ENCODE measurements at regions not wholly inside any gene's neighbourhood (a gene's known extent, or its start where the extent isn't known, plus 50 kb on each side); places are given as distances from the start of the nearest gene placed in this dataset.
A peak's percentile ranks its signal among the peaks of the same experiment; 100 is the strongest.

GRCh38 chrX:14359727-14360126 lies 169.6 kb upstream of the GLRA2 start:
- Histone ChIP-seq H3K36me3 (ENCODE audit: insufficient read depth, low read length) (no peaks in the 10 kb centered on the region), H3K9ac (ENCODE audit: insufficient read length) (no peak overlapping the region), H3K27ac (no peak overlapping the region), H3K9me3 (ENCODE audit: low read depth, low read length) (no peaks in the 10 kb centered on the region), H3K4me3 (no peak overlapping the region)
- DNase-seq (ENCODE audit: low read depth, low spot score), result no peak
- TF ChIP-seq FOXP2 (optimal IDR thresholded peaks at IDR 0.05; ENCODE audit: control extremely low read depth, extremely low read length, insufficient read depth) (no peak), POLR2AphosphoS5 (IDR thresholded peaks at IDR 0.05; ENCODE audit: borderline replicate concordance, low read depth, low read length) (no peak), EZH2 (IDR thresholded peaks at IDR 0.05) (no peak)

GRCh38 chrX:14359316-14359715 lies 170.0 kb upstream of the GLRA2 start:
- H3K4me3 ChIP-seq, result no peak overlapping the region
- no peaks in the 10 kb centered on the region for H3K9me3 ChIP-seq (ENCODE audit: low read depth, low read length)
- H3K27ac ChIP-seq, result no peak overlapping the region
- H3K9ac ChIP-seq (ENCODE audit: insufficient read length), result no peak overlapping the region
- no peak for DNase-seq (ENCODE audit: low read depth, low spot score)
- TF ChIP-seq POLR2AphosphoS5 (IDR thresholded peaks at IDR 0.05; ENCODE audit: borderline replicate concordance, low read depth, low read length) (no peak), FOXP2 (optimal IDR thresholded peaks at IDR 0.05; ENCODE audit: control extremely low read depth, extremely low read length, insufficient read depth) (no peak), EZH2 (IDR thresholded peaks at IDR 0.05) (no peak)
- H3K36me3 ChIP-seq (ENCODE audit: insufficient read depth, low read length), result no peaks in the 10 kb centered on the region

- H3K27ac ChIP-seq, result no peak overlapping the region
- no peak overlapping the region for H3K4me3 ChIP-seq
- H3K9me3 ChIP-seq (ENCODE audit: low read depth, low read length), result no peaks in the 10 kb centered on the region
- no peak overlapping the region for H3K9ac ChIP-seq (ENCODE audit: insufficient read length)
- TF ChIP-seq EZH2 (IDR thresholded peaks at IDR 0.05), result no peak
- no peak for TF ChIP-seq POLR2AphosphoS5 (IDR thresholded peaks at IDR 0.05; ENCODE audit: borderline replicate concordance, low read depth, low read length)
- TF ChIP-seq FOXP2 (optimal IDR thresholded peaks at IDR 0.05; ENCODE audit: control extremely low read depth, extremely low read length, insufficient read depth), result no peak
- DNase-seq (ENCODE audit: low read depth, low spot score), result no peak
- H3K36me3 ChIP-seq (ENCODE audit: insufficient read depth, low read length), result no peaks in the 10 kb centered on the region
These were observed 172.0 kb upstream of the GLRA2 start for GRCh38 chrX:14357314-14357713.

- TF ChIP-seq FOXP2 (optimal IDR thresholded peaks at IDR 0.05; ENCODE audit: control extremely low read depth, extremely low read length, insufficient read depth) (no peak), EZH2 (IDR thresholded peaks at IDR 0.05) (no peak), POLR2AphosphoS5 (IDR thresholded peaks at IDR 0.05; ENCODE audit: borderline replicate concordance, low read depth, low read length) (no peak)
- Histone ChIP-seq H3K9me3 (ENCODE audit: low read depth, low read length) (no peaks in the 10 kb centered on the region), H3K36me3 (ENCODE audit: insufficient read depth, low read length) (no peaks in the 10 kb centered on the region), H3K4me3 (no peak overlapping the region), H3K9ac (ENCODE audit: insufficient read length) (no peak overlapping the region), H3K27ac (no peak overlapping the region; the same call in 1 of the 2 replicates)
- DNase-seq (ENCODE audit: low read depth, low spot score), result no peak
These were observed 172.9 kb upstream of the GLRA2 start for GRCh38 chrX:14356401-14356800.

GRCh38 chrX:14355556-14355955 lies 173.8 kb upstream of the GLRA2 start:
- no peak for DNase-seq (ENCODE audit: low read depth, low spot score)
- TF ChIP-seq POLR2AphosphoS5 (IDR thresholded peaks at IDR 0.05; ENCODE audit: borderline replicate concordance, low read depth, low read length) (no peak), EZH2 (IDR thresholded peaks at IDR 0.05) (no peak), FOXP2 (optimal IDR thresholded peaks at IDR 0.05; ENCODE audit: control extremely low read depth, extremely low read length, insufficient read depth) (no peak)
- H3K9ac ChIP-seq (ENCODE audit: insufficient read length), result no peak overlapping the region
- H3K36me3 ChIP-seq (ENCODE audit: insufficient read depth, low read length), result no peaks in the 10 kb centered on the region
- H3K4me3 ChIP-seq, result no peak overlapping the region
- H3K27ac ChIP-seq, result no peak overlapping the region; the same call in 1 of the 2 replicates
- no peaks in the 10 kb centered on the region for H3K9me3 ChIP-seq (ENCODE audit: low read depth, low read length)

GRCh38 chrX:14354521-14354920 lies 174.8 kb upstream of the GLRA2 start:
- DNase-seq (ENCODE audit: low read depth, low spot score), result no peak
- Histone ChIP-seq H3K36me3 (ENCODE audit: insufficient read depth, low read length) (no peaks in the 10 kb centered on the region), H3K9ac (ENCODE audit: insufficient read length) (no peak overlapping the region), H3K4me3 (no peak overlapping the region), H3K9me3 (ENCODE audit: low read depth, low read length) (no peaks in the 10 kb centered on the region), H3K27ac (peak overlapping the region; percentile 67; the same call in 1 of the 2 replicates)
- TF ChIP-seq POLR2AphosphoS5 (IDR thresholded peaks at IDR 0.05; ENCODE audit: borderline replicate concordance, low read depth, low read length) (no peak), EZH2 (IDR thresholded peaks at IDR 0.05) (no peak), FOXP2 (optimal IDR thresholded peaks at IDR 0.05; ENCODE audit: control extremely low read depth, extremely low read length, insufficient read depth) (no peak)

- no peak overlapping the region for H3K4me3 ChIP-seq
- H3K9ac ChIP-seq (ENCODE audit: insufficient read length), result peak overlapping the region; percentile 41
- no peak for DNase-seq (ENCODE audit: low read depth, low spot score)
- H3K9me3 ChIP-seq (ENCODE audit: low read depth, low read length), result no peaks in the 10 kb centered on the region
- no peaks in the 10 kb centered on the region for H3K36me3 ChIP-seq (ENCODE audit: insufficient read depth, low read length)
- H3K27ac ChIP-seq, result peak overlapping the region; percentile 93
- TF ChIP-seq POLR2AphosphoS5 (IDR thresholded peaks at IDR 0.05; ENCODE audit: borderline replicate concordance, low read depth, low read length), result no peak
- no peak for TF ChIP-seq EZH2 (IDR thresholded peaks at IDR 0.05)
- TF ChIP-seq FOXP2 (optimal IDR thresholded peaks at IDR 0.05; ENCODE audit: control extremely low read depth, extremely low read length, insufficient read depth), result no peak
These were observed 176.8 kb upstream of the GLRA2 start for GRCh38 chrX:14352511-14352910.

- Histone ChIP-seq H3K9me3 (ENCODE audit: low read depth, low read length) (no peaks in the 10 kb centered on the region), H3K4me3 (no peak overlapping the region), H3K27ac (peak overlapping the region; percentile 93), H3K9ac (ENCODE audit: insufficient read length) (peak overlapping the region; percentile 41), H3K36me3 (ENCODE audit: insufficient read depth, low read length) (no peaks in the 10 kb centered on the region)
- TF ChIP-seq EZH2 (IDR thresholded peaks at IDR 0.05), result no peak
- no peak for TF ChIP-seq FOXP2 (optimal IDR thresholded peaks at IDR 0.05; ENCODE audit: control extremely low read depth, extremely low read length, insufficient read depth)
- no peak for TF ChIP-seq POLR2AphosphoS5 (IDR thresholded peaks at IDR 0.05; ENCODE audit: borderline replicate concordance, low read depth, low read length)
- DNase-seq (ENCODE audit: low read depth, low spot score), result no peak
These were observed 177.6 kb upstream of the GLRA2 start for GRCh38 chrX:14351611-14352303.

GRCh38 chrX:14347523-14347922 lies 181.8 kb upstream of the GLRA2 start:
- no peak overlapping the region for H3K4me3 ChIP-seq
- no peak for DNase-seq (ENCODE audit: low read depth, low spot score)
- H3K27ac ChIP-seq, result no peak overlapping the region
- no peak for TF ChIP-seq POLR2AphosphoS5 (IDR thresholded peaks at IDR 0.05; ENCODE audit: borderline replicate concordance, low read depth, low read length)
- TF ChIP-seq FOXP2 (optimal IDR thresholded peaks at IDR 0.05; ENCODE audit: control extremely low read depth, extremely low read length, insufficient read depth), result no peak
- TF ChIP-seq EZH2 (IDR thresholded peaks at IDR 0.05), result no peak
- no peaks in the 10 kb centered on the region for H3K36me3 ChIP-seq (ENCODE audit: insufficient read depth, low read length)
- H3K9me3 ChIP-seq (ENCODE audit: low read depth, low read length), result no peaks in the 10 kb centered on the region
- no peak overlapping the region for H3K9ac ChIP-seq (ENCODE audit: insufficient read length)
